Activated T-helper 17 cell treated with anti-CD3 and anti-CD28 coated beads, Interleukin-2, amount 50 U/mL, for 72 hours (primary cell): ENCODE measurements at regions not wholly inside any gene's neighbourhood (a gene's known extent, or its start where the extent isn't known, plus 50 kb on each side); places are given as distances from the start of the nearest gene placed in this dataset.
"Not testable (repeated sequence)": the region's sequence is repeated elsewhere in the genome, so short reads cannot be mapped to it uniquely, and the experiment has no call there.

Experiments
- ATAC-seq: fragments of 150-1000 bp; cut with Tn5 transposase; replicated peaks from 2 replicates; pipeline ENCODE4 v1.10.0; 2021; ENCODE audit warnings: mild to moderate bottlenecking, moderate library complexity
- H3K27ac Mint-ChIP-seq: one replicate; pipeline ENCODE4 v1.8.0; 2022; ENCODE audit warnings: mixed read lengths
- H3K27me3 Mint-ChIP-seq: one replicate; pipeline ENCODE4 v1.8.0; 2022; ENCODE audit warnings: mixed read lengths
- H3K36me3 Mint-ChIP-seq: one replicate; pipeline ENCODE4 v1.8.0; 2022; ENCODE audit warnings: low read depth, mild to moderate bottlenecking, mixed read lengths
- H3K4me1 Mint-ChIP-seq: one replicate; pipeline ENCODE4 v1.8.0; 2022; ENCODE audit warnings: mixed read lengths
- H3K4me3 Mint-ChIP-seq: one replicate; pipeline ENCODE4 v1.8.0; 2022; ENCODE audit warnings: mild to moderate bottlenecking, mixed read lengths
- H3K9me3 Mint-ChIP-seq: one replicate; pipeline ENCODE4 v1.8.0; 2022; ENCODE audit warnings: mixed read lengths

- not testable (repeated sequence) for H3K27ac Mint-ChIP-seq, H3K4me3 Mint-ChIP-seq, ATAC-seq, H3K9me3 Mint-ChIP-seq, H3K27me3 Mint-ChIP-seq, H3K36me3 Mint-ChIP-seq, H3K4me1 Mint-ChIP-seq
Observed at GRCh38 chr15:22631789-22632188, 154.7 kb upstream of the NIPA1 start.

GRCh38 chr15:22639983-22640382 is 146.5 kb upstream of the NIPA1 start:
- not testable (repeated sequence) for H3K36me3 Mint-ChIP-seq, H3K9me3 Mint-ChIP-seq, H3K4me3 Mint-ChIP-seq, ATAC-seq, H3K27ac Mint-ChIP-seq, H3K4me1 Mint-ChIP-seq
- peaks cover 17% of the 10 kb centered on the region for H3K27me3 Mint-ChIP-seq

- not testable (repeated sequence) for H3K9me3 Mint-ChIP-seq, H3K36me3 Mint-ChIP-seq, H3K4me3 Mint-ChIP-seq, H3K27me3 Mint-ChIP-seq, H3K4me1 Mint-ChIP-seq, H3K27ac Mint-ChIP-seq, ATAC-seq
Observed at GRCh38 chr15:22649458-22649857, 137.0 kb upstream of the NIPA1 start.

DNA sequence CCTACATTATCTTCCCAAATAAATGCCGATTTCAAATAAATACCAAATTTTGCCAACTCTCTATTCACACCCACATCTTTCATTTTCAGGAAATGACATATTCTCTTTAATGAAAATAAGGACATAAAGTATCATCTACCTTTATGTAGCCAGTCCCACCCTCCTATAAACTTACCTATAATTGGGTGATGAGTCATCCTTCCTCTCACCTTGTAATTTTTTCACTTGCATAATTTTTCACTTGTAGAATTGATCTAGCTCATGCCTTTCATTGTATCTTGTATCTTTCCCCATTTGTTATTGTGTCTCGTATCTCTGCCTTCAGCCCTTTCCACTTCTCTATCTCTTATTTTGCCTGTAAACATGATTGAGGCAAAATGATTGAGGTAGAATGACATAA is 135.3 kb upstream of the NIPA1 start:
- not testable (repeated sequence) for H3K9me3 Mint-ChIP-seq, H3K4me1 Mint-ChIP-seq, H3K4me3 Mint-ChIP-seq, H3K27ac Mint-ChIP-seq, H3K36me3 Mint-ChIP-seq, ATAC-seq, H3K27me3 Mint-ChIP-seq

DNA sequence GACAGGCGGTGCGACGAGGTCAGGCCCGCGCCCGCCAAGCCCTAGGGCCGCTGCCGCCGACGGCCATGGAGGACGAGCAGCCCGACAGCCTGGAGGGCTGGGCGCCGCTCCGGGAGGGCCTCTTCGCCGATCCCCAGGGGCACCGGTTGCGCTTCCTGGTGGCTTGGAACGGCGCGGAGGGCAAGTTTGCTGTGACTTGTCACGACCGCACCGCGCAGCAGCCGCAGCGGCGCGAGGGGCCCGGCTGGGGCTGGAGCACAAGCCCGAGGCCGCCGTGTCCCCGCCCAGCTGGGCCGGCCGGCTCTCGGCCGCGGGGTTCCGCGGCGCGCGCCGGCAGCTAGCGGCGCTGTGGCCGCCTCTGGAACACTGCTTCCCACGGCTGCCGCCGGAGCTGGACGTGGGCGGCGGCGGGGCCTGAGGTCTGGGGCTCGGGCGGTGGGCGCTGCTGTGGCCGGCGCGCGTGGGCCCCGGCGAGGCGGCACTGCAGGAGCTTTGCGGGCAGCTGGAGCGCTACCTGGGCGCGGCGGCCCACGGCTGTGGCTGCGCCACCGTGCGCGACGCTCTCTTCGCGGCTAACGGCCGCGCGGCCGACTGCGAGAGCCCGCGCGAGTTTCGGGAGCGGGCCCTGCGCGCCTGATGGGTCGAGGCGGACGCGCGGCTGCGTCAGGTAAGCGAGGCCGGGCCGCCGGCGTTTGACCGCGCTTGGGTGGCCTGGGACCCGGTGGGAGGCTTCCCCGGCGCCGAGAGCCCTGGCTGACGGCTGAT is 122.0 kb upstream of the NIPA1 start:
- H3K4me1 Mint-ChIP-seq, H3K36me3 Mint-ChIP-seq, H3K9me3 Mint-ChIP-seq, H3K27me3 Mint-ChIP-seq, H3K27ac Mint-ChIP-seq: not testable (repeated sequence)
- peak; percentile 87 for ATAC-seq
- H3K4me3 Mint-ChIP-seq, result peak overlapping the region; percentile 72

DNA sequence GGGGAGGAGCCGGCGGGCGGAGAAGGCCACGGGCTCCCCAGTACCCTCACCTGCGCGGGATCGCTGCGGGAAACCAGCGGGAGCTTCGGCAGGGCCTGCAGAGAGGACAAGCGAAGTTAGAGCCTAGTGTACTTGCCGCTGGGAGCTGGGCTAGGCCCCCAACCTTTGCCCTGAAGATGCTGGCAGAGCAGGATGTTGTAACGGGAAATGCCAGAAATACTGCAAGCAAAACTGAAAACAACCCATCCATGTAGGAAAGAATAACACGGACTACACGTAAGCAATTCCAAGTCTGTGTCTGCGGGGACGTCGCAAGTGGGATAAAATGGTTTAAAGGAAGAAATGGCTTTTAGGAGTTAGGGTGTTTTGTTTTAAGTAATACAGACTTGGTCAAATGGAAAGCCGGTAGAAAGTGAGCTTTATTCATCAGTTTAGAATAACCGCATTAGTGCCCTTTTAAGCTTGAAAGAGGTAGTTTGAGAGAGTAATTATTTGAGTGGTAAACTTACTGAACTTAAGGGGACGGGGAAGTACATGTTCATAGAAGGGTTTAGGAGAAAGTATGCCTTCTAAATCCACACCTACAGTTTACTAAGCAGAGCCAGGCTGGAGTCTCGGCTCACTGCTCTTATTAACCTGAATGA is 121.3 kb upstream of the NIPA1 start:
- peak; percentile 41 for ATAC-seq
- not testable (repeated sequence) for H3K36me3 Mint-ChIP-seq, H3K27me3 Mint-ChIP-seq, H3K4me1 Mint-ChIP-seq, H3K9me3 Mint-ChIP-seq
- Mint-ChIP-seq H3K4me3 (peak overlapping the region; percentile 72), H3K27ac (peak overlapping the region; percentile 80)

GRCh38 chr15:22665711-22666110 is 120.7 kb upstream of the NIPA1 start:
- not testable (repeated sequence) for H3K27me3 Mint-ChIP-seq, H3K4me1 Mint-ChIP-seq, H3K36me3 Mint-ChIP-seq, ATAC-seq, H3K9me3 Mint-ChIP-seq
- Mint-ChIP-seq H3K4me3 (peak overlapping the region; percentile 72), H3K27ac (peak overlapping the region; percentile 80)

- not testable (repeated sequence) for H3K4me1 Mint-ChIP-seq, H3K27ac Mint-ChIP-seq, H3K9me3 Mint-ChIP-seq, H3K27me3 Mint-ChIP-seq, H3K36me3 Mint-ChIP-seq, H3K4me3 Mint-ChIP-seq
- peak; percentile 80 for ATAC-seq
Observed at GRCh38 chr15:22684786-22685185, 101.7 kb upstream of the NIPA1 start.

- H3K4me3 Mint-ChIP-seq, ATAC-seq, H3K27ac Mint-ChIP-seq, H3K27me3 Mint-ChIP-seq, H3K4me1 Mint-ChIP-seq, H3K36me3 Mint-ChIP-seq, H3K9me3 Mint-ChIP-seq: not testable (repeated sequence)
Observed at GRCh38 chr15:22699881-22700280, 86.6 kb upstream of the NIPA1 start.

GRCh38 chr15:22710831-22711341 is 75.6 kb upstream of the NIPA1 start:
- not testable (repeated sequence) for H3K9me3 Mint-ChIP-seq, H3K27ac Mint-ChIP-seq, H3K36me3 Mint-ChIP-seq, ATAC-seq, H3K4me1 Mint-ChIP-seq, H3K4me3 Mint-ChIP-seq, H3K27me3 Mint-ChIP-seq

DNA sequence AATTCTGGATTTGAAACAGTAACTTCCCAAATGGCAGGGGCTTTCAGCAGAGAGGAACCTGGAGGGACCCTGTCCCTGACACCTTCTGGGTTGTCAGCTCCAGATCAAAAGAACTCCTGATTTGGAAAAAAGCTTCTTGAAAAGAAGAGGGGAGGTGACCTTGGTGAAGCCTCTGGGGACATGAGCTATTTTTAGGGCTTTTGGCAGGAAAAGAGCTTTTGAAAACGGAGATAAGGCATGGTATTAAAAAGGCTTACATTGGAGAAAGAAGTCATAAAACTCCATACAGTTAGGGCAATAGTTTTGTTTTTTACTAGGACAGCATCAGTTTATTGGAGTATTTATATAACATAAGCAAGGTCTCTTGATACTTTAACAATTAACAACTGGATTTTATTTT is 72.5 kb upstream of the NIPA1 start:
- H3K9me3 Mint-ChIP-seq, H3K4me1 Mint-ChIP-seq, ATAC-seq, H3K36me3 Mint-ChIP-seq, H3K27ac Mint-ChIP-seq: not testable (repeated sequence)
- Mint-ChIP-seq H3K4me3 (peak overlapping the region; percentile 54), H3K27me3 (peaks cover 16% of the 10 kb centered on the region)

GRCh38 chr15:22714358-22715132 is 71.9 kb upstream of the NIPA1 start:
- H3K4me3 Mint-ChIP-seq, result peak overlapping the region; percentile 54

DNA sequence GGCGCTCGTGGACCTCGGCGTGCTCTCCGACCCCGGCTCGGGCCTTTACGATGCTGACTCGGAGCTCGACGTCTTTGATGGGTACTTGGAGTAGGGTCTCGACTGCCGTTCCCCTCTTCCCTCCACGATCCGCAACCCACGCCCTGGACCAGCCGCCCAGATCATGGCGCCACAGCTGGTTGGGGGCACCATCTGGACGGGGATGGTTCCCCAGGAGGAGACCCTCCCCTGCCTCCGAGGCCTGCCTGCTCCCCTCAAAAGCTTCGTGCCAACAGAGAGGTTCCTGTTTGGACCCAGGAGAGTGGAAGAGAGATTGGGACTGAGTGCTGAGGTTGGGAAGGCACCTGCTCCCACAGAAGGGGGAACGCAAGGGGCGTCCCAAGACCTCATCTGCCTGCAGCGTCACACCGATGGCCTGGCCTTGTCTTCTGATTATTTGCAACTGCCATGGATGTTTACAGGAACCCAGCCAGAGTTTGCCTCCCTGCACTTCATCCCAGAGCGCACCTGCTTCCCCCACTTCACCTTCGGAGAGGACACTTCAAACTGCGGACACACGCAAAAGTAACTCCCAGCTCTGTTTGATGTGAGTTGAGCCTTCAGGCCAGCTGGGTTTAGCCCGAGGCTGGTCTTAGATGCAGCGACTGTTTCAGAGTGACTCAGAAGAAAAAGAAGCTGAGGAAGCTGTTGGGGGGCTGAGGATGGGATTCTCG is 71.2 kb upstream of the NIPA1 start:
- H3K36me3 Mint-ChIP-seq, H3K9me3 Mint-ChIP-seq, H3K27ac Mint-ChIP-seq, ATAC-seq, H3K4me1 Mint-ChIP-seq: not testable (repeated sequence)
- Mint-ChIP-seq H3K27me3 (peaks cover 18% of the 10 kb centered on the region), H3K4me3 (peak overlapping the region; percentile 20)

More at GRCh38 chr15:22714358-22715132, 71.9 kb upstream of the NIPA1 start:
- not testable (repeated sequence) for H3K4me1 Mint-ChIP-seq, H3K27ac Mint-ChIP-seq, H3K9me3 Mint-ChIP-seq, H3K36me3 Mint-ChIP-seq
- H3K27me3 Mint-ChIP-seq, result peaks cover 18% of the 10 kb centered on the region
- ATAC-seq, result peak; percentile 45

- not testable (repeated sequence) for H3K4me3 Mint-ChIP-seq, H3K36me3 Mint-ChIP-seq, H3K9me3 Mint-ChIP-seq, H3K27ac Mint-ChIP-seq, ATAC-seq, H3K4me1 Mint-ChIP-seq
- peaks cover 18% of the 10 kb centered on the region for H3K27me3 Mint-ChIP-seq
Observed at GRCh38 chr15:22719980-22720379, 66.5 kb upstream of the NIPA1 start.
